Osteocyte (in vitro differentiated cells): ENCODE measurements at regions not wholly inside any gene's neighbourhood (a gene's known extent, or its start where the extent isn't known, plus 50 kb on each side); places are given as distances from the start of the nearest gene placed in this dataset.

Experiments used
- DNase-seq: peaks from one replicate; pipeline ENCODE4 v3.0.0; 2021; ENCODE audit warnings: mixed read lengths; ENCODE audit not compliant: unreplicated experiment; ENCODE audit errors: extremely low spot score
- H3K27ac Mint-ChIP-seq: one replicate; pipeline ENCODE4 v1.8.0; 2021; ENCODE audit warnings: mild to moderate bottlenecking, mixed read lengths; ENCODE audit not compliant: unreplicated experiment
- H3K27me3 Mint-ChIP-seq: one replicate; pipeline ENCODE4 v1.8.0; 2021; ENCODE audit warnings: mixed read lengths; ENCODE audit not compliant: unreplicated experiment
- H3K36me3 Mint-ChIP-seq: one replicate; pipeline ENCODE4 v1.8.0; 2021; ENCODE audit warnings: mixed read lengths; ENCODE audit not compliant: unreplicated experiment
- H3K4me1 Mint-ChIP-seq: one replicate; pipeline ENCODE4 v1.8.0; 2021; ENCODE audit warnings: mixed read lengths; ENCODE audit not compliant: unreplicated experiment
- H3K4me3 Mint-ChIP-seq: one replicate; pipeline ENCODE4 v1.8.0; 2021; ENCODE audit warnings: mild to moderate bottlenecking, moderate library complexity, mixed read lengths; ENCODE audit not compliant: unreplicated experiment
- H3K9me3 Mint-ChIP-seq: one replicate; pipeline ENCODE4 v1.8.0; 2021; ENCODE audit warnings: mixed read lengths; ENCODE audit not compliant: unreplicated experiment
- CTCF ChIP-seq: fragments of 200-600 bp; sonication (generic); IDR thresholded peaks from 2 replicates; pipeline ENCODE4 v1.5.0; 2021; ENCODE audit warnings: antibody characterized with exemption, mild to moderate bottlenecking, moderate library complexity

- DNase-seq: no peak
- Mint-ChIP-seq H3K4me1 (peaks cover 10% of the 10 kb centered on the region), H3K9me3 (peaks cover 16% of the 10 kb centered on the region), H3K27me3 (no peaks in the 10 kb centered on the region), H3K4me3 (no peak overlapping the region), H3K27ac (no peak overlapping the region), H3K36me3 (no peaks in the 10 kb centered on the region)
- no peak for TF ChIP-seq CTCF
Measured at GRCh38 chr3:80230962-80231361, 463.2 kb upstream of the ROBO1 start.

GRCh38 chr3:80227216-80227615 lies 459.4 kb upstream of the ROBO1 start:
- Mint-ChIP-seq H3K4me3 (no peak overlapping the region), H3K4me1 (no peaks in the 10 kb centered on the region), H3K27ac (no peak overlapping the region), H3K27me3 (no peaks in the 10 kb centered on the region), H3K36me3 (no peaks in the 10 kb centered on the region), H3K9me3 (peaks cover 16% of the 10 kb centered on the region)
- no peak for DNase-seq
- no peak for TF ChIP-seq CTCF

GRCh38 chr3:80215191-80215590 lies 447.4 kb upstream of the ROBO1 start:
- Mint-ChIP-seq H3K36me3 (no peaks in the 10 kb centered on the region), H3K9me3 (no peaks in the 10 kb centered on the region), H3K4me3 (no peak overlapping the region), H3K27ac (no peak overlapping the region), H3K27me3 (no peaks in the 10 kb centered on the region), H3K4me1 (no peaks in the 10 kb centered on the region)
- TF ChIP-seq CTCF: no peak
- no peak for DNase-seq

- Mint-ChIP-seq H3K36me3 (no peaks in the 10 kb centered on the region), H3K27me3 (no peaks in the 10 kb centered on the region), H3K27ac (no peak overlapping the region), H3K4me3 (no peak overlapping the region), H3K9me3 (no peaks in the 10 kb centered on the region), H3K4me1 (no peaks in the 10 kb centered on the region)
- no peak for TF ChIP-seq CTCF
- no peak for DNase-seq
Measured at GRCh38 chr3:80213086-80213485, 445.3 kb upstream of the ROBO1 start.

GRCh38 chr3:80192936-80193335 lies 425.1 kb upstream of the ROBO1 start:
- Mint-ChIP-seq H3K27ac (no peak overlapping the region), H3K4me1 (peaks cover 24% of the 10 kb centered on the region), H3K9me3 (peaks cover 5% of the 10 kb centered on the region), H3K36me3 (peaks cover 4% of the 10 kb centered on the region), H3K27me3 (no peaks in the 10 kb centered on the region), H3K4me3 (no peak overlapping the region)
- no peak for DNase-seq
- TF ChIP-seq CTCF: no peak
